K562 (cell line): ENCODE measurements at regions not wholly inside any gene's neighbourhood (a gene's known extent, or its start where the extent isn't known, plus 50 kb on each side); places are given as distances from the start of the nearest gene placed in this dataset.

Experiments
- AFF4 ChIP-seq: sonication (generic); formaldehyde crosslinking; IDR thresholded peaks from 2 replicates; pipeline ENCODE4 v1.8.0; 2023; ENCODE audit warnings: mild to moderate bottlenecking, missing genetic modification reagents
- CTCF ChIP-seq, 3 experiments: IDR thresholded peaks in 2 of 3; conservative IDR thresholded peaks in 1 of 3; 2 replicates each; pipeline ENCODE4 v1.5.1; 2011 to 2012; ENCODE audit warnings: low read length in 3 of 3, mild to moderate bottlenecking in 3 of 3, control low read depth in 2 of 3, improper control_type of control experiment in 1 of 3, inconsistent platforms in 1 of 3, low read depth in 1 of 3, mixed read lengths in 1 of 3, moderate library complexity in 1 of 3; ENCODE audit not compliant: insufficient read depth in 2 of 3
- HMG20B ChIP-seq: fragments of 250-450 bp; sonication (Bioruptor Pico); IDR thresholded peaks from 2 replicates; pipeline ENCODE4 v1.5.0; 2021; ENCODE audit warnings: mild to moderate bottlenecking
- NR2C2 ChIP-seq, 2 experiments: fragments of 200-800 bp in 1 of 2; sonication (Bioruptor generic) in 1 of 2; sonication (generic) in 1 of 2; formaldehyde crosslinking in 1 of 2; IDR thresholded peaks; 2 replicates each; pipeline versions ENCODE4 v1.6.1 to v1.8.0; 2016 to 2022; ENCODE audit warnings: mild to moderate bottlenecking in 1 of 2, missing compliant biosample characterization in 1 of 2, missing genetic modification characterization in 1 of 2, missing genetic modification reagents in 1 of 2
- SMARCA4 ChIP-seq: fragments of 450-650 bp; IDR thresholded peaks from 2 replicates; pipeline ENCODE4 v1.6.1; 2016
- TOE1 ChIP-seq, 2 experiments: fragments of 450-650 bp in 1 of 2; sonication (generic) in 1 of 2; formaldehyde crosslinking in 1 of 2; IDR thresholded peaks; 2 replicates each; pipeline versions ENCODE4 v1.7.1 to v1.8.0; 2016 to 2022; ENCODE audit warnings: borderline replicate concordance in 2 of 2, mild to moderate bottlenecking in 2 of 2, antibody characterized with exemption in 1 of 2, inconsistent platforms in 1 of 2, low read depth in 1 of 2, missing genetic modification reagents in 1 of 2, moderate library complexity in 1 of 2

DNA sequence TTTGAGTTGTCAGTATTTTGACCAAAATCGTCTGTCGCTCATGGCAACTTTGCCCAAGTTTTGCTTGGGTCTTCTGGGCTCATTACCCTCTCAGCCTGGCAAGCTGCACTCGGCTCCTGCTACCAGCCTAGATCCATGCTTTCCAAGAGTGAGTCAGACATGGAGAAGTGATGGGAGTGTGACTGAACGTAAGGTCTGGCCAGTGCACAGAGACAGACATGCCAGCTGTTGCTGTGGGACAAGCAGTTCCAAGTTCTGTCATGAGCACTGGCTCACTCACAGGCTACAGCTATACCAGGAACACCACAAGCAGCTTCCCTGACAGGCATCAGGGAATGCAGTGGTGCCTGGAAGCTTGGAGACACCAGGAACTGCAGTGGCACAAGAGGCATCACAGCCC is 338.9 kb downstream of the KDM5D start:
- no peak for TF ChIP-seq NR2C2 (CRISPR knock-in tag; IDR thresholded peaks at IDR 0.05)
- TF ChIP-seq NR2C2 (tag; IDR thresholded peaks at IDR 0.05) = no peak
- TF ChIP-seq AFF4 (CRISPR knock-in tag) = no peak
- TF ChIP-seq TOE1 (IDR thresholded peaks at IDR 0.05; ENCODE audit: borderline replicate concordance) = no peak
- no peak for TF ChIP-seq TOE1 (CRISPR knock-in tag; IDR thresholded peaks at IDR 0.05; ENCODE audit: borderline replicate concordance, low read depth)
- no peak for TF ChIP-seq SMARCA4
- TF ChIP-seq CTCF (IDR thresholded peaks at IDR 0.05 in 2 of 3, conservative IDR thresholded peaks at IDR 0.05 in 1 of 3; ENCODE audit: insufficient read depth in 2 of 3, low read depth in 1 of 3, low read length in 3 of 3) = no peak
- no peak for TF ChIP-seq HMG20B (CRISPR knock-in tag)
